Sigmoid colon (tissue), 6 donors: ENCODE measurements at regions not wholly inside any gene's neighbourhood (a gene's known extent, or its start where the extent isn't known, plus 50 kb on each side); places are given as distances from the start of the nearest gene placed in this dataset.

ENCODE experiments used
- DNase-seq: peaks from one replicate; pipeline ENCODE4 v3.0.0-alpha.2; 2019
- H3K27ac ChIP-seq, 4 donors: fragments of 200-600 bp; sonication (generic); one replicate each; pipeline ENCODE4 v1.5.1; 2016 to 2019; ENCODE audit warnings: mild to moderate bottlenecking in 1 of 4
- H3K27me3 ChIP-seq, 3 donors: fragments of 200-600 bp; sonication (generic); one replicate each; pipeline ENCODE4 v1.5.1; 2019; ENCODE audit warnings: mild to moderate bottlenecking in 1 of 3
- H3K36me3 ChIP-seq, 4 donors: fragments of 200-600 bp; sonication (generic); one replicate each; pipeline ENCODE4 v1.5.1; 2016 to 2019
- H3K4me1 ChIP-seq, 4 donors: fragments of 200-600 bp; sonication (generic); one replicate each; pipeline ENCODE4 v1.5.1; 2017 to 2019
- H3K4me3 ChIP-seq, 4 donors: fragments of 200-600 bp; sonication (generic); one replicate each; pipeline ENCODE4 v1.5.1; 2017 to 2019; ENCODE audit warnings: mild to moderate bottlenecking in 2 of 4, moderate library complexity in 1 of 4
- H3K9me3 ChIP-seq, 4 donors: fragments of 200-600 bp in 3 of 4; sonication (generic) in 3 of 4; one replicate each; pipeline versions ENCODE4 v1.5.1 to v1.6.1; 2013 to 2019
- EP300 ChIP-seq, 4 donors: sonication (generic); formaldehyde crosslinking; IDR thresholded peaks; one replicate each; pipeline ENCODE4 v1.6.1; 2017; ENCODE audit warnings: antibody characterized with exemption in 4 of 4
- POLR2A ChIP-seq, 2 donors: fragments of 450-650 bp; IDR thresholded peaks; one replicate each; pipeline ENCODE4 v1.6.1; 2016; ENCODE audit warnings: antibody characterized with exemption in 2 of 2, mild to moderate bottlenecking in 2 of 2, moderate library complexity in 2 of 2
- POLR2AphosphoS5 ChIP-seq, 4 donors: sonication (generic); formaldehyde crosslinking; IDR thresholded peaks; one replicate each; pipeline ENCODE4 v1.6.1; 2017; ENCODE audit warnings: antibody characterized with exemption in 4 of 4
- WGBS, 2 donors: extraction: QIAGEN DNeasy Blood & Tissue Kit; methylation state at CpG; one replicate each; pipeline ENCODE4 v1.1.7; 2013; 5-methylcytosine and 5-hydroxymethylcytosine counted together
- intact Hi-C: fragments of 100-400 bp; cut with DNase I; formaldehyde crosslinking; loops from one replicate; pipeline ENCODE4 v1.15.1; 2023
- TF ChIP-seq, protein P1 (sequence below), 4 experiments: fragments of 450-650 bp in 3 of 4; fragments of 200-600 bp in 1 of 4; IDR thresholded peaks; one replicate each; pipeline ENCODE4 v1.5.1; 2016 to 2019; ENCODE audit warnings: antibody characterized with exemption in 4 of 4, mild to moderate bottlenecking in 3 of 4, moderate library complexity in 2 of 4
- donor health status: healthy with polysubstance abuse.
- donor health status: healthy.

GRCh38 chr14:98415766-98416165, 856.2 kb downstream of the BCL11B start:
- intact Hi-C loops = no loop called here
- Histone ChIP-seq H3K4me3 (no peak overlapping the region), H3K4me1 (no peaks in the 10 kb centered on the region), H3K27me3 (no peaks in the 10 kb centered on the region), H3K27ac (no peak overlapping the region), H3K36me3 (no peaks in the 10 kb centered on the region), H3K9me3 (peaks cover 0 to 2% (median 0%) of the 10 kb centered on the region in 4 donors)
- 76 to 80% methylated on average over 6 of the region's 6 CpGs for WGBS, 2 donors
- no peak for DNase-seq
- TF ChIP-seq POLR2A (IDR thresholded peaks at IDR 0.05) = no peak
- TF ChIP-seq, protein P1, sequence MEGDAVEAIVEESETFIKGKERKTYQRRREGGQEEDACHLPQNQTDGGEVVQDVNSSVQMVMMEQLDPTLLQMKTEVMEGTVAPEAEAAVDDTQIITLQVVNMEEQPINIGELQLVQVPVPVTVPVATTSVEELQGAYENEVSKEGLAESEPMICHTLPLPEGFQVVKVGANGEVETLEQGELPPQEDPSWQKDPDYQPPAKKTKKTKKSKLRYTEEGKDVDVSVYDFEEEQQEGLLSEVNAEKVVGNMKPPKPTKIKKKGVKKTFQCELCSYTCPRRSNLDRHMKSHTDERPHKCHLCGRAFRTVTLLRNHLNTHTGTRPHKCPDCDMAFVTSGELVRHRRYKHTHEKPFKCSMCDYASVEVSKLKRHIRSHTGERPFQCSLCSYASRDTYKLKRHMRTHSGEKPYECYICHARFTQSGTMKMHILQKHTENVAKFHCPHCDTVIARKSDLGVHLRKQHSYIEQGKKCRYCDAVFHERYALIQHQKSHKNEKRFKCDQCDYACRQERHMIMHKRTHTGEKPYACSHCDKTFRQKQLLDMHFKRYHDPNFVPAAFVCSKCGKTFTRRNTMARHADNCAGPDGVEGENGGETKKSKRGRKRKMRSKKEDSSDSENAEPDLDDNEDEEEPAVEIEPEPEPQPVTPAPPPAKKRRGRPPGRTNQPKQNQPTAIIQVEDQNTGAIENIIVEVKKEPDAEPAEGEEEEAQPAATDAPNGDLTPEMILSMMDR (IDR thresholded peaks at IDR 0.05) = no peak
- no peak for TF ChIP-seq EP300 (IDR thresholded peaks at IDR 0.05)
- TF ChIP-seq POLR2AphosphoS5 (IDR thresholded peaks at IDR 0.05) = no peak

DNA sequence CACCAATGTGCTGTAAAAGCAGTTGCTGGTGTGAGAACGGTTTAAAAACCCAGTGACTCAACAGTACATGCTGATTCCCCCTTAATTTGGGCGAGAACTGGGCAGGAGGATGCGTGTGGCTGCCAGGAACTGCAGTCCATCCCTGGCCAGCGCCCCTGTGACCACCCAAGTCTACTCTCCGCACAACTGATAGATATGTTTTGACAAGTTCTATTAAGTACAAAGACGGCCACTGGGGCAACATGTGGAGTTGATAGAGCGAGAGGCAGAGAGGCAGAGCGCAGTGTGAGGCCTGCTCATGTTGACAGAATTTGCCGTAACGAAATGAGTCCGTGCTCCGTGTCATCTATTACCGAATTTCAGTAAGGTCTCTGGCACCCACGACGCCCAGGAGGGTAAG, 855.0 kb downstream of the BCL11B start:
- Histone ChIP-seq H3K36me3 (no peaks in the 10 kb centered on the region), H3K27me3 (no peaks in the 10 kb centered on the region), H3K27ac (no peak overlapping the region), H3K9me3 (peaks cover 0 to 2% (median 0%) of the 10 kb centered on the region in 4 donors), H3K4me1 (no peaks in the 10 kb centered on the region), H3K4me3 (no peak overlapping the region)
- TF ChIP-seq EP300 (IDR thresholded peaks at IDR 0.05) = no peak
- no peak for TF ChIP-seq POLR2AphosphoS5 (IDR thresholded peaks at IDR 0.05)
- TF ChIP-seq POLR2A (IDR thresholded peaks at IDR 0.05) = no peak
- TF ChIP-seq, protein P1 (IDR thresholded peaks at IDR 0.05) = no peak
- DNase-seq = no peak
- intact Hi-C loops = no loop called here
- 88% methylated on average over 15 of the region's 15 CpGs for WGBS, 2 donors

DNA sequence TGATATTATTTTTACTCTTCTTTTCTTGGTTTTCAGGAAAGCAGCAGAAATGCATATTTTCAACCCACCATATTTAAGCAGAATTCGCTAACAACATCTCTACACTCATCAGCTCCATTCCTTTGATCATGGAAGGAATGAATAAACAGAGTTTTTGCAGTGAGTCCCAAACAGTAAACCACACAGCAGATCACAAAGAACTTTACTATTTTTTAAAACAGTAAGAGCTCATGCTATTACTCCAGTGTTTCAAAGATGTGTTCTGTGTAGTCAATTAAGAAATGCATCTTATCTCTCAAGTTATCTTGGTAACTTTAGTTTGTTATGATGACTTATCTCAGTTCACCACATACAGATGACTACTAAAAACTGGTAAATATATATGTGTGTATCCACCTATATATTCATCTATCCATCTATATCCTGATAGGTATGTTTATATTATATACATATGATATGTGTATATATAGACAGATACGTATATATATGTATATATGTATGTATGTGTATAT, 843.5 kb downstream of the BCL11B start:
- TF ChIP-seq POLR2AphosphoS5 (IDR thresholded peaks at IDR 0.05) (no peak), EP300 (IDR thresholded peaks at IDR 0.05) (no peak)
- Histone ChIP-seq H3K27me3 (no peaks in the 10 kb centered on the region), H3K36me3 (no peaks in the 10 kb centered on the region)

DNA sequence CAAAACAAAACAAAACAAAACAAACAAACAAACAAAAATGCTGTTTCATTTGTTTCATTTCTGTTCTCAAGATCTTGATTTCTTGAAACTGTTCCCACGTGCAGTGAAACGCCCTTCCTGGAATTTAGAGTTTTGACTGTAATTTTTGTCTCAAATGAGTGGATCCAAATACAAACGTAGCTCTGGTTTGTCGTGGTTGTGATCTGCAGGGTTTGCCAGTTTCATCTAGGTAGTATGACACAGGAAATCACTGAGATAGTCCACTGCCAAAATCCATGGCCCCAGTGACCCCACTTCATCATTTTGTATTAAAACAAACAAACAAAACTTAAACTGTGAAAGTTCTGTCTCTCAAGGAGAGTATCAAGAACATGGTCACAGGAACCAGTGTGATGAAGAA, 838.6 kb downstream of the BCL11B start:
- no peak for DNase-seq
- Histone ChIP-seq H3K36me3 (no peaks in the 10 kb centered on the region), H3K27ac (no peak overlapping the region), H3K4me1 (no peaks in the 10 kb centered on the region), H3K9me3 (peaks cover 0 to 3% (median 0%) of the 10 kb centered on the region in 4 donors), H3K4me3 (no peak overlapping the region), H3K27me3 (no peaks in the 10 kb centered on the region)
- intact Hi-C loops = no loop called here
- WGBS, 2 donors = 70 to 71% methylated on average over 4 of the region's 4 CpGs
- TF ChIP-seq, protein P1 (IDR thresholded peaks at IDR 0.05) = no peak
- no peak for TF ChIP-seq POLR2A (IDR thresholded peaks at IDR 0.05)
- no peak for TF ChIP-seq EP300 (IDR thresholded peaks at IDR 0.05)

More for the DNA sequence above, 843.5 kb downstream of the BCL11B start:
- no peak for DNase-seq
- Histone ChIP-seq H3K4me3 (no peak overlapping the region), H3K9me3 (no peaks in the 10 kb centered on the region), H3K4me1 (no peaks in the 10 kb centered on the region), H3K27ac (no peak overlapping the region)
- WGBS, 2 donors = 67 to 85% methylated on average over 2 of the region's 2 CpGs
- intact Hi-C loops = no loop called here

- WGBS, 2 donors = 92 to 94% methylated on average over 2 of the region's 2 CpGs
- TF ChIP-seq, protein P1 (IDR thresholded peaks at IDR 0.05) = no peak
- no peak for TF ChIP-seq POLR2A (IDR thresholded peaks at IDR 0.05)
- TF ChIP-seq EP300 (IDR thresholded peaks at IDR 0.05) = no peak
- TF ChIP-seq POLR2AphosphoS5 (IDR thresholded peaks at IDR 0.05) = no peak
- no peaks in the 10 kb centered on the region for H3K27me3 ChIP-seq
- intact Hi-C loops = no loop called here
- no peak overlapping the region for H3K27ac ChIP-seq
- H3K4me1 ChIP-seq = no peaks in the 10 kb centered on the region
- no peaks in the 10 kb centered on the region for H3K36me3 ChIP-seq
- peaks cover 0 to 4% (median 1%) of the 10 kb centered on the region in 4 donors for H3K9me3 ChIP-seq
- H3K4me3 ChIP-seq = no peak overlapping the region
- no peak for DNase-seq
Observed at GRCh38 chr14:98437113-98437512, 834.9 kb downstream of the BCL11B start.
